HG03342 (cell line): ENCODE measurements at regions not wholly inside any gene's neighbourhood (a gene's known extent, or its start where the extent isn't known, plus 50 kb on each side); places are given as distances from the start of the nearest gene placed in this dataset.

ENCODE experiments used
- ATAC-seq: cut with Tn5 transposase; IDR thresholded peaks from one replicate; pipeline ENCODE4 v1.9.1; 2021; ENCODE audit warnings: mild to moderate bottlenecking, moderate library complexity; ENCODE audit not compliant: unreplicated experiment

DNA sequence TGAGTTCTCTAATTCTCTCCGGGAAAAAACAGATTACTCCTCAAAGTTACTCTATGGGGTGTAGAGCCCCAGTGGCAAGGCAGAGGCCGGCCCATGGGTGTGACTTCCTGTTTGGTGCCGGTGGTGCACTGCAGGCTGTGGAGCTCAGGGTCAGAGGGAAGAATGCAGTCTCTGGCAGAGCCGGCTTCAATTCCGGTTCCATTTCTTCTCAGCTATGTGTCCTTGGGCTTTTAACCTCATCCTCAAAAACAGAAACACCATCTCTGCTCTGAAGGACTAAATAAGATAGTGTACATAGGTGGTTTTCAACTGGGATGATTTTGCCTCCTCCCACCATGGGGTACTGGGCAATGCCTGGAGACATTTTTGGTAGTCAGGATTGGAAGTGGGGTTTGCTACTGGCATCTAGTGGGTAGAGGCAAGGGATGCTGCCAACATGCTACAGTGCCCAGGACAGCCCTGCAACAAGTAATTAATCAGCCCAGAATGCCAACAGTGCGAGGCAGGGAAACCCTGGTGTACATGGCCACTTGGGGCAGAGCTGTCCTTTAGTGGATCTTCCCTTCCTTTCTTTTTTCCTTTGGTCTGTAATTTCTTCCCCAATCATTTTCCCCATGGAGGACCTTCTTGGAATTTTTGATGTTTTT is 81.2 kb downstream of the INSIG2 start:
- peak; percentile 78 for ATAC-seq

GRCh38 chr2:118168615-118169014 is 80.3 kb downstream of the INSIG2 start:
- no peak for ATAC-seq

DNA sequence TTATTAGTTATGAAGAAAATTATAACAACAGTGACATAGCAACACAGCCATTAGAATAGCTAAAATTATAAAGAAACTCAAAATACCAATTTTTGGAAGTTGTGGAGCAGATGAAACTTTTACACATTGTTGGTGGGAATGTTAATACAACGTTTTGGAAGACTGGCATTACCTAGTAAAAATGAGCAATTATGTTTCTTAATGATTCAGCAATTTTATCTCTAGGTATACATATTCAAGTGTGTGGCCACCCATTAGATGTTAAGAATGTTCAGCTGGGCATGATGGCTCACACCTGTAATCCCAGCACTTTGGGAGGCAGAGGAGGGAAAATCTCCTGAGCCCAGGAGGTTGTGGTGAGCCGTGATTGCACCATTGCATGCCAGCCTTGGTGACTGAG is 78.8 kb downstream of the INSIG2 start:
- no peak for ATAC-seq

DNA sequence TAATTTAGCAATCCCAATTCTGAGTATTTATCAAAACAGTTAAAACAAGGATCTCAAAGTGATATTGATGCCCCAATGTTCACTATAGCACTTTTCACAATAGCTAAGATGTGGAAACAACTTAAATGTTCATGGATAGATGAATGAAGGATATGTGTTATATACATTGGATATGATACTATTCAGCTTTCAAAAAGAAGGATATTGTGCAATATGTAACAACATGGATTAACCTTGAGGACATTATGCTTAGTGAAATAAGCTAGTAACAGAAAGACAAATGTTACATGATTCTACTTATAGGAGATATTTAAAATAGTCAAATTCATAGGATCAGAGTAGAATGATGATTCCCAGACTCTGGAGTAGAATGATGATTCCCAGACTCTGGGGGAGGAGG is 78.0 kb downstream of the INSIG2 start:
- no peak for ATAC-seq

- ATAC-seq = no peak
Measured at GRCh38 chr2:118165595-118165994, 77.3 kb downstream of the INSIG2 start.
